ENCODE measurements at regions not wholly inside any gene's neighbourhood (a gene's known extent, or its start where the extent isn't known, plus 50 kb on each side); places are given as distances from the start of the nearest gene placed in this dataset.

GRCh38 chr2:18490901-18491300, 69.6 kb downstream of the RDH14 start:
- POLR2A ChIA-PET: no interaction called here
- H3K9me3 Mint-ChIP-seq: no peaks in the 10 kb centered on the region
- ATAC-seq (ENCODE audit: low read depth): no peak
- no peak overlapping the region for H3K27ac Mint-ChIP-seq
- H3K36me3 Mint-ChIP-seq (ENCODE audit: low read depth): no peaks in the 10 kb centered on the region
- H3K4me1 Mint-ChIP-seq: no peaks in the 10 kb centered on the region
- no peak for DNase-seq
- H3K4me3 Mint-ChIP-seq: no peak overlapping the region
- CTCF ChIA-PET: no interaction called here
- H3K27me3 Mint-ChIP-seq: peaks cover 24% of the 10 kb centered on the region
- intact Hi-C loops (cut with micrococcal nuclease): no loop called here
- TF ChIP-seq CTCF (IDR thresholded peaks at IDR 0.05): no peak

- DNase-seq (no peak), ATAC-seq (ENCODE audit: low read depth) (no peak)
- intact Hi-C loops (cut with micrococcal nuclease): no loop called here
- TF ChIP-seq CTCF (IDR thresholded peaks at IDR 0.05): no peak
- CTCF ChIA-PET: no interaction called here
- H3K4me3 Mint-ChIP-seq: no peak overlapping the region
- no peaks in the 10 kb centered on the region for H3K9me3 Mint-ChIP-seq
- H3K27ac Mint-ChIP-seq: no peak overlapping the region
- peaks cover 8% of the 10 kb centered on the region for H3K27me3 Mint-ChIP-seq
- no peaks in the 10 kb centered on the region for H3K4me1 Mint-ChIP-seq
- no peaks in the 10 kb centered on the region for H3K36me3 Mint-ChIP-seq (ENCODE audit: low read depth)
- POLR2A ChIA-PET: no interaction called here
Measured at GRCh38 chr2:18487106-18487913, 73.1 kb downstream of the RDH14 start.

- Mint-ChIP-seq H3K36me3 (ENCODE audit: low read depth) (no peaks in the 10 kb centered on the region), H3K27me3 (no peaks in the 10 kb centered on the region), H3K9me3 (no peaks in the 10 kb centered on the region), H3K4me1 (no peaks in the 10 kb centered on the region), H3K27ac (no peak overlapping the region), H3K4me3 (no peak overlapping the region)
- POLR2A ChIA-PET: no interaction called here
- ATAC-seq (ENCODE audit: low read depth) (no peak), DNase-seq (no peak)
- no peak for TF ChIP-seq CTCF (IDR thresholded peaks at IDR 0.05)
- intact Hi-C loops (cut with micrococcal nuclease): no loop called here
- CTCF ChIA-PET: no interaction called here
Measured at GRCh38 chr2:18484625-18485024, 75.8 kb downstream of the RDH14 start.

- no peak overlapping the region for H3K27ac Mint-ChIP-seq
- DNase-seq: no peak
- no peaks in the 10 kb centered on the region for H3K27me3 Mint-ChIP-seq
- H3K36me3 Mint-ChIP-seq (ENCODE audit: low read depth): no peaks in the 10 kb centered on the region
- no peak for ATAC-seq (ENCODE audit: low read depth)
- H3K4me3 Mint-ChIP-seq: no peak overlapping the region
- no peak for TF ChIP-seq CTCF (IDR thresholded peaks at IDR 0.05)
- CTCF ChIA-PET: no interaction called here
- intact Hi-C loops (cut with micrococcal nuclease): no loop called here
- POLR2A ChIA-PET: no interaction called here
- H3K9me3 Mint-ChIP-seq: no peaks in the 10 kb centered on the region
- H3K4me1 Mint-ChIP-seq: no peaks in the 10 kb centered on the region
Measured at GRCh38 chr2:18483896-18484295, 76.6 kb downstream of the RDH14 start.

- Mint-ChIP-seq H3K36me3 (ENCODE audit: low read depth) (no peaks in the 10 kb centered on the region), H3K27ac (no peak overlapping the region), H3K27me3 (no peaks in the 10 kb centered on the region), H3K4me3 (no peak overlapping the region), H3K4me1 (no peaks in the 10 kb centered on the region), H3K9me3 (no peaks in the 10 kb centered on the region)
- no peak for DNase-seq
- intact Hi-C loops (cut with micrococcal nuclease): no loop called here
- no peak for ATAC-seq (ENCODE audit: low read depth)
- CTCF ChIA-PET: no interaction called here
- POLR2A ChIA-PET: no interaction called here
- TF ChIP-seq CTCF (IDR thresholded peaks at IDR 0.05): no peak
Measured at GRCh38 chr2:18482666-18483065, 77.8 kb downstream of the RDH14 start.

Measured in activated B cell treated with CpG ODN at 0.5 μM for 24 hours (primary cell).